ENCODE measurements at regions not wholly inside any gene's neighbourhood (a gene's known extent, or its start where the extent isn't known, plus 50 kb on each side); places are given as distances from the start of the nearest gene placed in this dataset.
"Not testable (repeated sequence)": the region's sequence is repeated elsewhere in the genome, so short reads cannot be mapped to it uniquely, and the experiment has no call there.

DNA sequence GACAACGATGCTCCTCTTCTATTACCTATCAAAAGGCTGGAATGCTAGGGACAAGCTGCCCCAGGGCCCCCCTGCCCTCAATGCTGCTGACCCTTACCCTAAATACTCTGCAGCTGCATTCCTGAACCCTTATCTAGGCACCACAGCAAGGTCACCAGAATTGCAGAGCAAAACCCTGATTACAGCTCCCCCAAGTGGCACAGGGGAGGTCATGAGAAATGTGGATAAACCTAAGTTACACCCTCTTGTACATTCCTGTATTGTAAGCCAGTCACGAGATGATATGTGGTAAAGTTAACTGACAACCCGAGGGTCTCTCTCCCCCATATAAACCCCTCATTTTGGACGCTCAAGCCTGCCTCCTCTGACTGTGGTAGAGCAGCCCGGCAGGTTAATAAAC, 411.8 kb upstream of the STXBP6 start:
- H3K9me3 Mint-ChIP-seq = peaks cover 49% of the 10 kb centered on the region
- H3K27ac Mint-ChIP-seq = no peak overlapping the region
- H3K27me3 Mint-ChIP-seq (ENCODE audit: insufficient read depth) = no peaks in the 10 kb centered on the region
- TF ChIP-seq, protein P1, sequence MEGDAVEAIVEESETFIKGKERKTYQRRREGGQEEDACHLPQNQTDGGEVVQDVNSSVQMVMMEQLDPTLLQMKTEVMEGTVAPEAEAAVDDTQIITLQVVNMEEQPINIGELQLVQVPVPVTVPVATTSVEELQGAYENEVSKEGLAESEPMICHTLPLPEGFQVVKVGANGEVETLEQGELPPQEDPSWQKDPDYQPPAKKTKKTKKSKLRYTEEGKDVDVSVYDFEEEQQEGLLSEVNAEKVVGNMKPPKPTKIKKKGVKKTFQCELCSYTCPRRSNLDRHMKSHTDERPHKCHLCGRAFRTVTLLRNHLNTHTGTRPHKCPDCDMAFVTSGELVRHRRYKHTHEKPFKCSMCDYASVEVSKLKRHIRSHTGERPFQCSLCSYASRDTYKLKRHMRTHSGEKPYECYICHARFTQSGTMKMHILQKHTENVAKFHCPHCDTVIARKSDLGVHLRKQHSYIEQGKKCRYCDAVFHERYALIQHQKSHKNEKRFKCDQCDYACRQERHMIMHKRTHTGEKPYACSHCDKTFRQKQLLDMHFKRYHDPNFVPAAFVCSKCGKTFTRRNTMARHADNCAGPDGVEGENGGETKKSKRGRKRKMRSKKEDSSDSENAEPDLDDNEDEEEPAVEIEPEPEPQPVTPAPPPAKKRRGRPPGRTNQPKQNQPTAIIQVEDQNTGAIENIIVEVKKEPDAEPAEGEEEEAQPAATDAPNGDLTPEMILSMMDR (IDR thresholded peaks at IDR 0.05) = no peak
- H3K4me1 Mint-ChIP-seq (ENCODE audit: low read depth) = no peaks in the 10 kb centered on the region
- no peak overlapping the region for H3K4me3 Mint-ChIP-seq
- DNase-seq = no peak
- no peaks in the 10 kb centered on the region for H3K36me3 Mint-ChIP-seq (ENCODE audit: low read depth)

DNA sequence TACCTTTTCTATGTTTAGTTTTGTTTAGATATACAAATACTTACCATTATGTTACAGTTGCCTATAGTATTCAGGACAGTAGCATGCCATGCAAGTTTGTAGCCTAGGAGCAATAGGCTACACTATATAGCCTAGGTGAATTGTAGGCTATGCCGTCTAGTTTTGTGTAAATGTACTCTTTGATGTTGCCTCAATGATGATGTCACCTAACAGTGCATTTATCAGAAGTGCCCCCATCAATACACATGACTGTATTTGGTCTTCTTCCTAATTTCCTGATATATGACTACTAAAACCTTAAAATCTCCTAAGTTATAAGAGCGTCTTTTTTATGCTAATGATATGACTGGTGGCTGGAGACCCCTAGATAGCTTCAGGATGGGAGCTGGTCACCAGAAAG, 394.4 kb upstream of the STXBP6 start:
- H3K27me3 Mint-ChIP-seq (ENCODE audit: insufficient read depth) = no peaks in the 10 kb centered on the region
- no peaks in the 10 kb centered on the region for H3K4me1 Mint-ChIP-seq (ENCODE audit: low read depth)

DNA sequence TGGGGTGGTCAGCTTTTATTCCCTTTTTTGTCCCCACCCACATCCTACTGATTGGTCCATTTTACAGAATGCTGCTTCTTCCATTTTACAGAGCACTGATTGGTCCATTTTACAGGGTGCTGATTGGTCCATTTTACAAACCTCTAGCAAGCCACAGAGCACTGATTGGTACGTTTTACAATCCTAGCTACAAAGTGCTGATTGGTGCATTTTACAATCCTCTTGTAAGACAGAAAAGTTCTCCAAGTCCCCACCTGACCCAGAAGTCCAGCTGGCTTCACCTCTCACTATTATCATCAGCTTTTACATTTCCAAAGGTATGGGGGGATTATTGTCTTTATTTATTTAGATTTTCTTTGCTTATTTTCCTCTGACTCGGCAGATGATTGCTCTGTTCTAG, 390.4 kb upstream of the STXBP6 start:
- H3K36me3 Mint-ChIP-seq (ENCODE audit: low read depth); H3K4me3 Mint-ChIP-seq; H3K27ac Mint-ChIP-seq; H3K27me3 Mint-ChIP-seq (ENCODE audit: insufficient read depth); H3K4me1 Mint-ChIP-seq (ENCODE audit: low read depth); DNase-seq: not testable (repeated sequence)
- H3K9me3 Mint-ChIP-seq = peaks cover 63% of the 10 kb centered on the region

More for the DNA sequence above, 394.4 kb upstream of the STXBP6 start:
- Mint-ChIP-seq H3K27ac (no peak overlapping the region), H3K36me3 (ENCODE audit: low read depth) (no peaks in the 10 kb centered on the region), H3K4me3 (no peak overlapping the region), H3K9me3 (peaks cover 43% of the 10 kb centered on the region)
- TF ChIP-seq, protein P1 (IDR thresholded peaks at IDR 0.05) = no peak
- no peak for DNase-seq

DNA sequence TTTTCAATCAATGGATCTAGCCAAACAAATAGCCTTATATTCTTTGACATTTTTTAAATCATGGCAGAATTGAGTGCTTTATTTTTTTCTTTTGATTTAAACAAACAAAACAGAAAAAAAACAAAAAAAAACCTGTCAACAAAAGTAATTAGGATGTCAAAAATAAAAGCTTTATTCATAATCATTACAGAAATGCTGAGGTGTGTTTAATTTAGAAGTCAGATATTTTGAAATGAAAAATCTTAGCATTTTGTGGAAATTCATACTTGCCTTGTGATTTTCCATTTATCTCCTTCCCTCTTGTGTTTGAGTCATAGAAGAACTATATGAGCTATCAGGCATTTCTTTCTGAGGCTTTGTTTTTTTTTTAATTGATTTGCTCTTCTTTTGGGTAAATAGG, 387.0 kb upstream of the STXBP6 start:
- DNase-seq = no peak
- H3K4me3 Mint-ChIP-seq = no peak overlapping the region
- peaks cover 68% of the 10 kb centered on the region for H3K9me3 Mint-ChIP-seq
- no peak overlapping the region for H3K27ac Mint-ChIP-seq
- TF ChIP-seq, protein P1 (IDR thresholded peaks at IDR 0.05) = no peak
- H3K4me1 Mint-ChIP-seq (ENCODE audit: low read depth) = no peaks in the 10 kb centered on the region
- no peaks in the 10 kb centered on the region for H3K27me3 Mint-ChIP-seq (ENCODE audit: insufficient read depth)
- H3K36me3 Mint-ChIP-seq (ENCODE audit: low read depth) = no peaks in the 10 kb centered on the region

DNA sequence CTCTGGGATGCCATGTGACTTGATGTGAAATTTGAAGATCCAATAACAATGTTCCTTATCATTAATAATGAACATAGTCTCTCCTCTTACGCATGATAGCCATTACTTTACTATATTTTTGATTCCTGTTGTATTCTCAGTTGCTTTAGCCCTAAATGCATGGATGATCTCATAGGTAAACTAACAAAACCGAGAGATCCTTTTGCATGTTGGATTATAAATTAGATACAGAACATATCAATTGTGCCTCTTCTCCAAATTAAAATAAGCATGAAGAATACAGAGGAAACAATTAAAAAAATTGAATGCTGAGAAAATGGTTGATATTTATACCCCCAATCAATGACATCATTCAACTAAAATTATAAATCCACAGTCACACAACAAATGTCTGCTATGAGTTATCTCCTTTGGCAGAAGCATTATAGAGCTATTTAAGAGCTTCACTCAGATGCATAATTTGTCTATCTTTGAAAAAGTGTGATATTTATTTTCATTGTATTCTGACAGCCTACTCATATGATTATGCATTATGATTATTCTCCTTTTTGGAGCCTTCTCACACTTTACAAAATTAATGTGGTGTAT, 386.4 kb upstream of the STXBP6 start:
- DNase-seq = no peak
- no peak overlapping the region for H3K4me3 Mint-ChIP-seq
- no peaks in the 10 kb centered on the region for H3K36me3 Mint-ChIP-seq (ENCODE audit: low read depth)
- TF ChIP-seq, protein P1 (IDR thresholded peaks at IDR 0.05) = no peak
- H3K27ac Mint-ChIP-seq = no peak overlapping the region
- no peaks in the 10 kb centered on the region for H3K4me1 Mint-ChIP-seq (ENCODE audit: low read depth)
- no peaks in the 10 kb centered on the region for H3K27me3 Mint-ChIP-seq (ENCODE audit: insufficient read depth)
- H3K9me3 Mint-ChIP-seq = peaks cover 69% of the 10 kb centered on the region

DNA sequence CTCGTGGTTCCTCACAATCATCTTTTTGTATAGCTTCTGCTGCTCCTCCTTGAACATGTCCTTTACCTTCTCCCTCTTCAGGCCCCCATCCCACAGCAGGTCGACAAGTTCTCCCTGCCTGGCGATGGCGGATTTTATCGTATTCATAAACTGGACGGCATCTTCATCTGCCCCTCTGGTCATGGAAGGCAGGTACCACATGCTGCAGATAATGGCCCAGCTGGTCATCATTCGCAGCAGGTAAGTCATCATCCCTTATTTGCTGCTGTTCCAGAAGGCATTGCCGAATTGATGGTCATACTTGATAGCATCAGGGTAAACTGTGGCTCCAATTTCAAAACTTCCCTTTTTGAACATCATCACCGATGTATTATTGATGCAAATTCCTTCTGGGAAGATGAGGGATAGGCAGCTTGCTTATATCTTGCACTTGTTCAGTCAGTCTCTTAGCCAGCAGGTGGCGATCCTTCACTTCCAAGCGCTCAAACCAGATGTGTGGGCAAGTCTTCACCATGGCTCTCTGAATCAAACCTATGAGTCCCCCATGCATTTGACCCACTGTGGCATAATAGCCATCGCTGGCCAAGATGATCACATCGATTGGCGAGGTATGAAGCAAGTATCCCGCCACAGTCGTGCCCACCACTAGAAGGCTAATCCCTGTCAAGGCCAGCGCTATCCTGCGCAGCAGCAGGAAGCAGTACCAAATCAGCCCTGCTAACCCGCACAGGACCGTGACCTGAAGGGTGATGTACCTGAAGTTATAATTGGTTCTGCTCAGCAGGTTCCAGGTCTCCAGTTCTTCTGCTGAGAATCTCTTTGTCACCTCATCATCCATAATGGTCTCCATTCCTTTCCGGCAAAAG, 381.5 kb upstream of the STXBP6 start:
- no peak for DNase-seq
- Mint-ChIP-seq H3K36me3 (ENCODE audit: low read depth) (no peaks in the 10 kb centered on the region; the same call in 1 of the 2 replicates), H3K4me3 (no peak overlapping the region), H3K9me3 (peaks cover 56% of the 10 kb centered on the region), H3K27me3 (ENCODE audit: insufficient read depth) (no peaks in the 10 kb centered on the region), H3K4me1 (ENCODE audit: low read depth) (no peaks in the 10 kb centered on the region), H3K27ac (no peak overlapping the region)
- TF ChIP-seq, protein P1 (IDR thresholded peaks at IDR 0.05) = peak; percentile 35

Measured in HFFc6 (cell line).